GM23338 (cell line): ENCODE measurements at regions not wholly inside any gene's neighbourhood (a gene's known extent, or its start where the extent isn't known, plus 50 kb on each side); places are given as distances from the start of the nearest gene placed in this dataset.

Source experiments
- ATAC-seq: fragments of 200-7000 bp; cut with Tn5 transposase; 3 replicates; pipeline ENCODE4 v1.9.1; 2020
- DNase-seq: peaks from one replicate; pipeline ENCODE4 v3.0.0-alpha.2; 2015; ENCODE audit warnings: low spot score
- H2AFZ ChIP-seq: fragments of 200-600 bp; sonication (generic); 2 replicates; pipeline ENCODE4 v1.8.0; 2016; ENCODE audit warnings: antibody characterized with exemption, mild to moderate bottlenecking, moderate library complexity
- H3F3A ChIP-seq: fragments of 200-600 bp; sonication (generic); replicated peaks from 2 replicates; pipeline ENCODE4 v1.8.0; 2017; ENCODE audit warnings: antibody characterized with exemption, mixed run types, low read depth
- H3K27ac ChIP-seq: fragments of 200-600 bp; sonication (generic); 2 replicates; pipeline ENCODE4 v1.6.1; 2016; ENCODE audit warnings: low read depth
- H3K27me3 ChIP-seq: fragments of 200-600 bp; sonication (generic); 2 replicates; pipeline ENCODE4 v1.8.0; 2016; ENCODE audit warnings: mild to moderate bottlenecking, mixed run types, moderate library complexity; ENCODE audit not compliant: insufficient read depth
- H3K36me3 ChIP-seq: fragments of 200-600 bp; sonication (generic); 2 replicates; pipeline ENCODE4 v1.8.0; 2016; ENCODE audit warnings: mild to moderate bottlenecking; ENCODE audit not compliant: insufficient read depth
- H3K4me1 ChIP-seq: fragments of 200-600 bp; sonication (generic); 2 replicates; pipeline ENCODE4 v1.8.0; 2016; ENCODE audit warnings: mild to moderate bottlenecking, moderate library complexity; ENCODE audit not compliant: insufficient read depth
- H3K4me2 ChIP-seq: fragments of 200-600 bp; sonication (generic); 2 replicates; pipeline ENCODE4 v1.7.1; 2017; ENCODE audit warnings: mixed run types
- H3K4me3 ChIP-seq: fragments of 200-600 bp; sonication (generic); 2 replicates; pipeline ENCODE4 v1.6.1; 2016; ENCODE audit warnings: mixed run types
- H3K79me2 ChIP-seq: fragments of 200-600 bp; sonication (generic); replicated peaks from 2 replicates; pipeline ENCODE4 v1.8.0; 2017; ENCODE audit warnings: mild to moderate bottlenecking; ENCODE audit not compliant: insufficient read depth
- H3K9me2 ChIP-seq: fragments of 200-600 bp; sonication (generic); 2 replicates; pipeline ENCODE4 v1.8.0; 2017; ENCODE audit not compliant: insufficient read depth
- H4K20me1 ChIP-seq: fragments of 200-600 bp; sonication (generic); replicated peaks from 2 replicates; pipeline ENCODE4 v1.8.0; 2017; ENCODE audit warnings: mild to moderate bottlenecking; ENCODE audit not compliant: insufficient read depth
- H3K27ac Mint-ChIP-seq: 2 replicates; pipeline ENCODE4 v1.8.0; 2020; ENCODE audit warnings: inconsistent platforms, mild to moderate bottlenecking, moderate library complexity, mixed read lengths
- H3K27me3 Mint-ChIP-seq: 3 replicates; pipeline ENCODE4 v1.8.0; 2022; ENCODE audit warnings: low read depth, mild to moderate bottlenecking, moderate library complexity, mixed read lengths, inconsistent platforms; ENCODE audit not compliant: insufficient read depth, poor library complexity
- H3K36me3 Mint-ChIP-seq: 3 replicates; pipeline ENCODE4 v1.8.0; 2021; ENCODE audit warnings: low read depth, mild to moderate bottlenecking, inconsistent platforms, moderate library complexity, mixed read lengths
- H3K4me1 Mint-ChIP-seq: 3 replicates; pipeline ENCODE4 v1.8.0; 2020; ENCODE audit warnings: mild to moderate bottlenecking, inconsistent platforms, mixed read lengths
- H3K4me3 Mint-ChIP-seq: 3 replicates; pipeline ENCODE4 v1.8.0; 2021; ENCODE audit warnings: moderate library complexity, mild to moderate bottlenecking, inconsistent platforms, mixed read lengths
- H3K9me3 Mint-ChIP-seq: 3 replicates; pipeline ENCODE4 v1.8.0; 2020; ENCODE audit warnings: moderate library complexity, mild to moderate bottlenecking, inconsistent platforms, mixed read lengths
- EZH2 ChIP-seq: fragments of 200-600 bp; sonication (generic); IDR thresholded peaks from one replicate; pipeline ENCODE4 v1.8.0; 2017; ENCODE audit warnings: antibody characterized with exemption, mild to moderate bottlenecking, low read depth; ENCODE audit not compliant: unreplicated experiment
- EZH2phosphoT487 ChIP-seq: fragments of 200-600 bp; sonication (generic); IDR thresholded peaks from one replicate; pipeline ENCODE4 v1.8.1; 2018; ENCODE audit warnings: antibody characterized with exemption; ENCODE audit not compliant: unreplicated experiment
- STAT1 ChIP-seq: IDR thresholded peaks from one replicate; pipeline ENCODE4 v1.6.1; 2016; ENCODE audit warnings: antibody characterized with exemption; ENCODE audit not compliant: unreplicated experiment
- ZNF114 ChIP-seq: fragments of 250-450 bp; sonication (Bioruptor Pico); IDR thresholded peaks from 2 replicates; pipeline ENCODE4 v1.5.0; 2020; ENCODE audit warnings: mild to moderate bottlenecking, moderate library complexity
- ZNF331 ChIP-seq: fragments of 250-450 bp; sonication (Bioruptor Pico); IDR thresholded peaks from 2 replicates; pipeline ENCODE4 v1.5.0; 2020; ENCODE audit warnings: low read depth, mild to moderate bottlenecking, moderate library complexity
- TF ChIP-seq, protein P1 (sequence below): IDR thresholded peaks from one replicate; pipeline ENCODE4 v1.6.1; 2018; ENCODE audit warnings: antibody characterized with exemption; ENCODE audit not compliant: unreplicated experiment
- TF ChIP-seq, protein P2 (sequence below): IDR thresholded peaks from 2 replicates; pipeline ENCODE4 v1.6.1; 2016; ENCODE audit warnings: antibody characterized with exemption

DNA sequence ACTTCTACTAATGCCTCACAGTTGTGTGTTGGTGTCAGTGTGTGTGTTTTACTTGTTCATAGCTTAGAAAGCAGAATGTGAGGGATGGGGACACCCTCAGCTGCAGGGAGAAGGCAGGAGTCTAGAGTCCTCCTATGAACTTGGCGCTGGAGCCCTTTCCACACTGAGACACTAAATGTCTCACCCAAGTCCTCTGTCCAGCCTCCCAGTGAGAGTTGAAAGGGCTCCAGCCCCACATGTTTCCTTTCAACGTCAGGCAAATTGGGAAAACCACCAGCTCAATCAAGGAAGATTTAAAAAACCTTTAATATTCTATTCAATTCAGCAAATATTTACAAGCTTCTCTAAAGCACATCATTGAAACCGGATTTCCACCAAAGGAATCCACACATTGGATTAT, 167.6 kb upstream of the MSX2 start:
- DNase-seq (no peak), ATAC-seq (no peak)
- Mint-ChIP-seq H3K4me3 (no peak overlapping the region), H3K9me3 (no peaks in the 10 kb centered on the region; the same call in 2 of the 3 replicates), H3K36me3 (no peaks in the 10 kb centered on the region), H3K27ac (no peak overlapping the region), H3K27me3 (peaks cover 2% of the 10 kb centered on the region), H3K4me1 (no peaks in the 10 kb centered on the region)
- Histone ChIP-seq H3K4me3 (no peak overlapping the region), H3K4me2 (no peak overlapping the region), H3K27me3 (no peaks in the 10 kb centered on the region), H3F3A (no peaks in the 10 kb centered on the region), H3K27ac (no peak overlapping the region), H3K36me3 (no peaks in the 10 kb centered on the region), H3K9me2 (0 out of 2 replicates have a peak, but pooled peaks cover 4% of the 10 kb centered on the region), H3K4me1 (no peaks in the 10 kb centered on the region), H4K20me1 (no peaks in the 10 kb centered on the region), H2AFZ (no peak overlapping the region), H3K79me2 (no peaks in the 10 kb centered on the region)
- TF ChIP-seq, protein P1, sequence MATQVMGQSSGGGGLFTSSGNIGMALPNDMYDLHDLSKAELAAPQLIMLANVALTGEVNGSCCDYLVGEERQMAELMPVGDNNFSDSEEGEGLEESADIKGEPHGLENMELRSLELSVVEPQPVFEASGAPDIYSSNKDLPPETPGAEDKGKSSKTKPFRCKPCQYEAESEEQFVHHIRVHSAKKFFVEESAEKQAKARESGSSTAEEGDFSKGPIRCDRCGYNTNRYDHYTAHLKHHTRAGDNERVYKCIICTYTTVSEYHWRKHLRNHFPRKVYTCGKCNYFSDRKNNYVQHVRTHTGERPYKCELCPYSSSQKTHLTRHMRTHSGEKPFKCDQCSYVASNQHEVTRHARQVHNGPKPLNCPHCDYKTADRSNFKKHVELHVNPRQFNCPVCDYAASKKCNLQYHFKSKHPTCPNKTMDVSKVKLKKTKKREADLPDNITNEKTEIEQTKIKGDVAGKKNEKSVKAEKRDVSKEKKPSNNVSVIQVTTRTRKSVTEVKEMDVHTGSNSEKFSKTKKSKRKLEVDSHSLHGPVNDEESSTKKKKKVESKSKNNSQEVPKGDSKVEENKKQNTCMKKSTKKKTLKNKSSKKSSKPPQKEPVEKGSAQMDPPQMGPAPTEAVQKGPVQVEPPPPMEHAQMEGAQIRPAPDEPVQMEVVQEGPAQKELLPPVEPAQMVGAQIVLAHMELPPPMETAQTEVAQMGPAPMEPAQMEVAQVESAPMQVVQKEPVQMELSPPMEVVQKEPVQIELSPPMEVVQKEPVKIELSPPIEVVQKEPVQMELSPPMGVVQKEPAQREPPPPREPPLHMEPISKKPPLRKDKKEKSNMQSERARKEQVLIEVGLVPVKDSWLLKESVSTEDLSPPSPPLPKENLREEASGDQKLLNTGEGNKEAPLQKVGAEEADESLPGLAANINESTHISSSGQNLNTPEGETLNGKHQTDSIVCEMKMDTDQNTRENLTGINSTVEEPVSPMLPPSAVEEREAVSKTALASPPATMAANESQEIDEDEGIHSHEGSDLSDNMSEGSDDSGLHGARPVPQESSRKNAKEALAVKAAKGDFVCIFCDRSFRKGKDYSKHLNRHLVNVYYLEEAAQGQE: no peak
- TF ChIP-seq EZH2phosphoT487 (no peak), EZH2 (no peak), ZNF114 (no peak)
- TF ChIP-seq, protein P2, sequence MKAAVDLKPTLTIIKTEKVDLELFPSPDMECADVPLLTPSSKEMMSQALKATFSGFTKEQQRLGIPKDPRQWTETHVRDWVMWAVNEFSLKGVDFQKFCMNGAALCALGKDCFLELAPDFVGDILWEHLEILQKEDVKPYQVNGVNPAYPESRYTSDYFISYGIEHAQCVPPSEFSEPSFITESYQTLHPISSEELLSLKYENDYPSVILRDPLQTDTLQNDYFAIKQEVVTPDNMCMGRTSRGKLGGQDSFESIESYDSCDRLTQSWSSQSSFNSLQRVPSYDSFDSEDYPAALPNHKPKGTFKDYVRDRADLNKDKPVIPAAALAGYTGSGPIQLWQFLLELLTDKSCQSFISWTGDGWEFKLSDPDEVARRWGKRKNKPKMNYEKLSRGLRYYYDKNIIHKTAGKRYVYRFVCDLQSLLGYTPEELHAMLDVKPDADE: no peak

DNA sequence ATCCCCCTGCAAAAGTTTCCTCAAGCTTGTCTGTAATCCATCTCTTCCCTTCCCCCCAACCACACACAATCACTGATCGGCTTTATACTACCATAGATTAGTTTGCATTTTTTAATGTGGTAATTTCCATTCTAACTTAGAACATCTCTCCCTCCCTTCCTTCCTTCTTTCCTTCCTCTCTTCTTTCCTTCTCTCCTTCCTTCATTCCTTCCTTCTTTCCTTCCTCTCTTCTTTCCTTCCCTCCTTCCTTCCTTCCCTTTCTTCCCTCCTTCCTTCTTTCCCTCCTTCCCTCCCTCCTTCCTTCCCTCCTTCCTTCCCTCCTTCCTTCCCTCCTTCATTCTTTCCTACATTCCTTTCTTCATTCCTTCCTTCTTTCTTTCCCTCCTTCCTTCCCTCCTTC, 166.2 kb upstream of the MSX2 start:
- no peak overlapping the region for H2AFZ ChIP-seq
- DNase-seq: no peak
- H3K4me1 ChIP-seq: no peaks in the 10 kb centered on the region
- Mint-ChIP-seq H3K4me3 (no peak overlapping the region), H3K27me3 (peaks cover 2% of the 10 kb centered on the region), H3K27ac (no peak overlapping the region), H3K36me3 (no peaks in the 10 kb centered on the region), H3K9me3 (no peaks in the 10 kb centered on the region; the same call in 2 of the 3 replicates), H3K4me1 (no peaks in the 10 kb centered on the region)
- H3K79me2 ChIP-seq: no peaks in the 10 kb centered on the region
- H3K4me2 ChIP-seq: no peak overlapping the region
- ATAC-seq: no peak
- no peak for TF ChIP-seq STAT1
- TF ChIP-seq ZNF331 (CRISPR knock-in tag): no peak
- no peak for TF ChIP-seq EZH2
- H4K20me1 ChIP-seq: no peaks in the 10 kb centered on the region
- no peak overlapping the region for H3K27ac ChIP-seq
- H3K4me3 ChIP-seq: no peak overlapping the region
- no peaks in the 10 kb centered on the region for H3K27me3 ChIP-seq
- H3F3A ChIP-seq: no peaks in the 10 kb centered on the region
- H3K36me3 ChIP-seq: no peaks in the 10 kb centered on the region
- H3K9me2 ChIP-seq: 0 out of 2 replicates have a peak, but pooled peaks cover 4% of the 10 kb centered on the region
